Fibroblast of peridontal ligament (primary cell): ENCODE measurements at regions not wholly inside any gene's neighbourhood (a gene's known extent, or its start where the extent isn't known, plus 50 kb on each side); places are given as distances from the start of the nearest gene placed in this dataset.
"Not testable (repeated sequence)": the region's sequence is repeated elsewhere in the genome, so short reads cannot be mapped to it uniquely, and the experiment has no call there.

Experiments used
- DNase-seq: peaks from one replicate; pipeline ENCODE4 v3.0.0-alpha.2; 2010; ENCODE audit errors: extremely low read depth

DNA sequence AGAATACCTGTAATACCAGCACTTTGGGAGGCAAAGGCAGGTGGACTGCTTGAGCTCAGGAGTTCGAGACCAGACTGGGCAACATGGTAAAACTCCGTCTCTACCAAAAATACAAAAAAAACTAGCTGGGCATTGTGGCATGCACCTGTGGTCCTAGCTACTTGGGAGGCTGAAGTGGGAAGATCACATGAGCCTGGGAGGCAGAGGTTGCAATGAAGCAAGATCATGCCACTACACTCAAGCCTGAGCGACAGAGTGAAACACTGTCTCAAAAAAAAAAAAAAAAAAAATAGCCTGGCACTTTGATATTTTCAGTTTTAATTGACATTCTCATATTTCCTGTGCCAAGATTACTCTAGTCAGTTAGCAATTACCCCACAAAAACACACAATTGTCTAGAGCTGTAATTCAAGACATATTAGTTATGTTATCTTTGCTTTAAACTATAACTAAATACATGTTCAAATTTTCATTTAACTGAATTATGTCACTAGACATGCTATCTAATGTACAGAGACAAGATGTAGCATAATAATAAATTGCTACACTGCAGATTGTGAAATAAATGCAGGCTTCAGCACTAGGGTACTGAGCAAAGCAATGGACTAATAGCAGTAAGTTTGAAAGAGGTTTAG is 378.2 kb upstream of the GRAMD2B start:
- no peak for DNase-seq

DNA sequence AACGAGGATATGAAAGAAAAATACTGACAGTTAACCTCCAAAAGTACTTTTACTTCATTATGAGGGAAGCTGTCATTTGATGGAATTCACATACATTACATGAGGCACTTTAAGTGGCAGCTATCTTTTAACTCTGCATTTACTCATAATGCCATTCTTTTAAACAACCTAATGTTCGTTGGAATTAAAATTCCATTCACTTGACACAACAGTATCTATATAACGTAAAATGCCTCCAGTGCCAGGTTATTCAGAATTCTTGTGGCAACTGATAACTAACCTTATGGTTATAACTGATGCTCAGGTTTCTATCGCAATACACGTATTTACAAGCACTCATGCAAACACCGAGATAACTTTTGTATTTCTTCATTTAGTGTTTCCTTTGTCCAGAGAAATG is 376.9 kb upstream of the GRAMD2B start:
- DNase-seq = no peak

DNA sequence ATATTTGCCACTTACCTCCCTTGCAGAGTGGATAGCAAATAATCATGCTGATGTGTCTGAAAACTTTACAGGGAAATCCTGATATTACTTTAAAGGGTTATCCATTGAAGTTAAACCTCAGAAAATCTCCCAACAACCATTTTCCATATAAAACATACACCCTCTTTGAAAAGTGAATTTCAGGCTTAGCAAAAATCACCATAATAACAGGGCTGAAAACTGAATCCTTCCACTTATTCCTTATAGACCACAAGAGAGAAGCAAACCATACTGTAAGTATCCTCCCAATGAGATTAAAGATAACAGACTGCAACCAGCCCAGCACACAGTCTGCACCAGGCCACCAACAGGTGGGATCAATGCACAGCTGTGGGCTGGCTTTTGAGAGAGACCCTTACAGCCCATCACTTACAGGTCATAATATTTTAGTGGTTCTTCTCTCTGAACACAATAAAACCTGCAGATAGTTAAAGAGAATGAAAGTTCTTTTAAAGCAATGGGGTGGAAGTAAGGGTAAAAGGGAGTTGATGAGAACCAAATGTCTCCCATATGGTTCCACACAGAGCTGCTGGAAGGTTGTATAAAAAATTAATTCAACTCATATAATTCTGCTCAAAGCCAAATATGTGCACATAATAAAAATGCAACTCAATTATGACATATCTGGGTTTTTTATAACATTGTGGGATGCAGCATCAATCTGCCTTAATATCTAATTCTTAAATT is 376.2 kb upstream of the GRAMD2B start:
- DNase-seq = peak; percentile 18

DNA sequence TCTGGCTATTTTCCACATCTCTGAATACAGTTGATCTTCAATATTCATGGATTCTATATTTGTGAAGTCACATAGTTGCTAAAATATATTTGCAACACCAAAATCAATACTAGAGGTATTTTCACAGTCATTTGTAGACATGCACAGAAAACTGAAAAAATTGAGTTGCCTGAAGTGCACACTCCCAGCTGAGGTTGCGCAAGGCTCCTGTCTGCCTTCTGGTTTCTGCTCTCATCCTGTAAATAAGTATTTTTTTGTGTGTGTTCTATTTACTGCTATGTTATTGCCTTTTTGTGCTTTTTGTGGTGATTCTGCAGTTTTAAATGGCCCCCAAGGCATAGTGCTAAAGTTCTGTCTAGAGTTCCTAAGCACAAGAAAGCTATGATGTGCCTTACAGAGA is 371.1 kb upstream of the GRAMD2B start:
- no peak for DNase-seq

DNA sequence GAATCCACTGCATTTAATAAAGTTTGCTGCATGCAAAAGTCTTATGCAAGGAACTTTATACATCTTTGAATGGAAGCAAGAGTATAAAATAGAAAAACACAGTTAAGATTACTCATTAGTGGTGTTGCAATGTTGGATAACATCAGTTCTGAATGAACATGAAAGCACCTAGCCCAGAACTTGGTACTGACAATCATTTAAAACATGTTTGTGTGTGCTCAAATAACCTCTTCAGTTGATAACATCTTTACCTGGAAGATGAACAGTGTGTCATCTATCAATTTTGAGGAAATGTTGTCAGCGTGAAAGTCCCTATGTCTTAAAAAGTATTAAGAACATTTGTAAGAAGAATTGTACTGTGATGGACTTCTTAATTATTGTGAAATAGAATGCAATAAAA is 370.4 kb upstream of the GRAMD2B start:
- no peak for DNase-seq

DNA sequence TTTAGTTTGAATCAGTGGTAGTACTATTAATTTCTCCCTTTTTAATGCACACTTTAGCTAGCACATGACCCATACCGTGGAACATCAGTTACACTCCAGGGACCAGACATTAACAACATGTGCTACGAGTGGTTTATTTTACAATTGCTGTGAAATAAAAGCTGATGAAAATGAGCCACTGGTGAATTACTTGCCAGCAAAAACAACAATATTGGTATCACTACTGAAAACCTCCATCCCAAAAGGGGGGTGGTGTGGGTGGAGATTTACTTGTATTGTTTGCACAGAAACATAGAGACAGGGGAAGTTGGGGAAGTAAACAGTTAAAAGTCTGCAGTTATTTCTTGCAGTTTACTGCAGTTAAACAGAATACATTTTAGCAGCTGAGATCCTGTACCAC is 369.6 kb upstream of the GRAMD2B start:
- no peak for DNase-seq

DNA sequence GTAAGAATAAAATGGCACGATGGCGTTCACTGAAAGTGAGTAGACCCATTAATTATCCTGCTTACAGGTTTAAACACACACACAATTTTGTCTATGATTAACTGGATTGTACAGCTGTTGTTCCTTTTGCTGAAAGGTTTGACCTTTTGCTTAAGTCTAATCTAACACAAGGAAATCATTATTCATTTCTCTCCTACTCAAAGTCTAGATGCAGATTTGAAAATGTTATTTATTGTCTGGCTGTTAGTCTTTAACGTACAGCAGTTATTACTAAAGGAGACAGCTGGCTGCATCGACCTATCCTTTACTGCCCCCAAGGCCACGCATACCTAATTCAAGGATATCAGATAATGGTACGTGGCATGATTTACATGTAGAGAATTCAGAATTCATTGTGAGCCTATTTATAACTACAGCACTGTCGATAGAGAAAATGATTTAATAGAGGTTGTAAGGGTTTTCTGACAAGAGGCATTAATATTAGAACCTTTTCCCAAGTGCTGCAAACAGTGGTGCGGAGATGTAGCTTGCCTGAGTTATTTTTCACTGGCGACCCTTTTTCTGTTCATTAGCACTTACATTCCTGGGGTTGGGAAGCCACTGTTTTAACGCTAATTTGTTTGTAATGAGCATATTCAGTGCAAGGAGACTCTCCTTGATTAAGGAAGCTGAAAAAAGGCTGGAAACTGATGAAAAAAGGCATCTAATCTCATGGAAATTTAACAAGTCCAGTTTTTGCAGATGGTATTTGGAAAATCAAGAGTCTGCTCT is 368.4 kb upstream of the GRAMD2B start:
- DNase-seq = no peak

DNA sequence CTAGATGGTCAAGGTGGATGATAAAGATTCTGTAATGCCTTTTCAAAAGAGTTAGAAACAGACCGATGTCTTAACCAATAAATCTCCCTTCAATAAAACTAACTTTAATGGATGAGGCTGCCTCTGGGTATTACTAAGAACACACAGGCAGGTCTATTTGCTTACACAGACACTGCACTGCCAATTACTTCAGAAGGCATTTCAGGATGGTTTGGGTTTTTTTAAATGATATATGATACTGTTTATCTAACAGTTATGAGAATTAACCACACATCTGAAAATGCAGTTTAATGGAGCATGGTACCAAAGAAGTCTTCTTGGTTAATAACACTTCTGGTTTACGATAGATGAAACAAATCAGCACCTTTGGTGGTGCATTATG is 367.9 kb upstream of the GRAMD2B start:
- DNase-seq = no peak

DNA sequence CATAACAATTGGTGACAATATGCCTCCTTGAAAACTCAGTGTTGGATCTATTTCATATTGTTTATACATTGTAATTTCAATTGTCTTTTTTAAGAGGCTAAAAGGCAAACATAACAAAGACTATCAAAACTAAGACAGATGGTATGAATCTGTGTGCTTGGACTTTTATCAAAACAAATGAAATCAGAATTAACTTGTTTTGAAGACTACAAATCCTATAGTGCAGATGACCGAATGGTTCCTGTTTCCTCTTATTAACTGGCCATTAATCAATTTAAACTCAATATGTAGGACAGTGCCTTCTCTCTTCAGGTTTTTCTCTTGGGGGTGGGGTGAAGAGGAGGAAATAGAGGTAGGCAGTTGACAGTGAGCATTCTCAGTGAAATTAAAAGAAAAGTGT is 366.9 kb upstream of the GRAMD2B start:
- peak; percentile 14 for DNase-seq

DNA sequence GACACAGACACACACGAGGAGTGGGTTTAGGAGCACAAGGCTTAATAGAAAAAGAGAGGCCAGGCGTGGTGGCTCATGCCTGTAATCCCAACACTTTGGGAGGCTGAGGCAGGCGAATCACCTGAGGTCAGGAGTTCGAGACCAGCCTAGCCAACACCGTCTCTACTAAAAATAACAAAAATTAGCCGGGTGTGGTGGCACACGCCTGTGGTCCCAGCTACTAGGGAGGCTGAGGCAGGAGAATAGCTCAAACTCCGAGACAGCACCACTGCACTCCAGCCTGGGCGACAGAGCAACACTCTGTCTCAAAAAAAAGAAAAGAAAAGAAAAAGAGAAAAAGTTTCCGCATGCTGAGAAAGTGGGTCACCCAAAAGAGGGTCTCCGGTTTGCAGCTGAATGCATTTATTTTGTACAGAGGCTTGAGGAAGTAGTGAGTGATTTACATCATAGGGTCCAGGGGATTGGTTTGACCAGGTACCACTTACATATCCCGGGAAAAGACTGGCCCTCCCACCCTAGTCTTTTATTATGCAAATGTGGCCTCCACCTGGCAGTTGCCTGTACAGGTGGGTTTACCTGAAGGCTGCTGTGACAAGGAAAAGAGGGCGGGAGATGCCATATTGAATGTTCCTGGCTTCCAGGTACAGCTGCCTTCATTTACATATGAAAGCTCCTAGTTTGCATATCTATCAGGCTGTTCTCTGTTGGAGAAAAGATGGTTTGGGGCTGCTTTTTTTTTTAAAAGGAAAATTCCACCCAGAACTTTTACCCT is 366.2 kb upstream of the GRAMD2B start:
- no peak for DNase-seq

DNA sequence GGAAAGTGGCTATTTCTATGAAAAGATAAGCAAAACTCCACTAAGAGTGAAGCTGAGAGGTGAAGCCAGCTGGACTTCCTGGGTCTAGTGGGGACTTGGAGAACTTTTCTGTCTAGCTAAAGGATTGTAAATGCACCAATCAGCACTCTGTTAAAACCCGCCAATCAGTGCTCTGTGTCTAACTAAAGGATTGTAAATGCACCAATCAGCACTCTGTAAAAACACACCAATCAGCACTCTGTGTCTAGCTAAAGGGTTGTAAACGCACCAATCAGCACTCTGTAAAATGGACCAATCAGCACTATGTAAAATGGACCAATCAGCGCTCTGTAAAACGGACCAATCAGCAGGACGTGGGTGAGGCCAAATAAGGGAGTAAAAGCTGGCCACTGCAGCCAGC is 364.8 kb upstream of the GRAMD2B start:
- not testable (repeated sequence) for DNase-seq

DNA sequence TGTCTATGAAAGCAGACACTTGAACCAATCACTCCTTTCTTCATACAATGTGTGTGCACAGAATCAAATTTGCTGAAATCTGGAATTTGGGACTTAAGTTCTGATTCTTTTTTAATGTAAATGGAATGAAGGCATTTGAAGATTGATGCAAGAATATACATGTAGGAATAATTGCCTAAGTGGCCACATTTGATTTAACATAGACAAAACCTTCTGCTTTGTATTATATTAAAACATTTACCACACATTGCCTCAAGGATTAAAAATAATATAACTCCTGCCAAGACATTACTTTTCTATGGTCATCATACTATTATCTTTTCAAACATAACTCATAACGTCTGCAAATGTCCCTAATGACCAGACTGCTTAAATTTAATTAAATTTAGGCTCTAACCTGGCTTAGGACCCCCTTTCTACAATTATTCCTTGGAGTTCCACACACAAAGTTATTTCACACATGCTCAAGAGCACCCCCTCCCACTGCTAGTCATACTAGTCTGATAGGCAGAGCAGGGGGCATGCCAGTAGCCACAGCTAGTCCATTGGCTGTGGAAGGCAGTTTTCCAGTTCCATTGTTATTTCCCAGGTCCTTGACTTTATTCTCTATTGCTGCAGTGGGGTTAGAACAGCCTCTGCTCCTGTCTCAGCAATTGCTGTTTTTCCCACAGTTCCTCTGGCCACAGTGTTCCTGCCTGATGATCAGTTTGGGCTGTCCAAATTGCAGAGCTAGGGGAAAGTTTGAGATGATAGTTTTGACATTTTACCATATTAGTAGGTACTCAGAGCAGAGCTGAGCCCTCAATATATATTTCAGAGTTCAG is 360.6 kb upstream of the GRAMD2B start:
- DNase-seq = peak; percentile 26

DNA sequence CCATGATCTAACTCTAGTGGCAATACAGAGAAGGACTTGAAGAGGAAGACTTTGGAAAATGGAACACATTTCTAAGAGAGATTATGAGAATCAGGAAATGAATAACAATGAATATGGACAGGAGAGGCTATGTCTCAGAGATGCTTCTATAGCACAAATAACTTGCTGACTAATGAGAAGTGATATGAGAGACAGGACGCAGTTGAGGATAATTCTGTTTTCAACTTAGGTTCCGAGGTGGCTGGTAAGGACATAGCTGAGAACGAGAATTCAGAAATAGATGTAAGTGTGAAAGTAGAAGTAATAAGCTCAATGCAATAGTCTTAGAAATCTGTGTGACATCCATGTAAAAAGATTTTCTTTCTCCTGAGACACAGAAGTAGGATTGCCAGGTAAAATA is 358.1 kb upstream of the GRAMD2B start:
- no peak for DNase-seq

DNA sequence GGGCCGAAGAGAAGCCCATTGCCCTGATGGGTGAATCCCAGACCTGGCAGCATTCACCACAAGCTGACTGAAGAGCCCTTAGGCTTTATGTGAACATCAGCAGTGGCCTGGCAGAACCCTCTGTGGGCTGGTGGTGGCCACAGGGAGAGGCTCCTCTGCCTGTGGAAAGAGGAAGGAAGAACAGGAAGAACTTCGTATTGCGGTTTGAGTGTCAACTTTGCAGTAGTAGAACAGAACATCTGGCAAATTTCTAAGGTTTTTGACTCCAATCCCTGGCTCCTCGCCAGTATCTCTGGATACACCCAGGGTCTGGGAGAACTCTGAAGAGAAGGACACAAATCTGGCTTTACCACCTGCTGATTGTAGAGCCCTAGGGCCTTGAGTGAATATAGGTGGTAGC is 356.4 kb upstream of the GRAMD2B start:
- no peak for DNase-seq

DNA sequence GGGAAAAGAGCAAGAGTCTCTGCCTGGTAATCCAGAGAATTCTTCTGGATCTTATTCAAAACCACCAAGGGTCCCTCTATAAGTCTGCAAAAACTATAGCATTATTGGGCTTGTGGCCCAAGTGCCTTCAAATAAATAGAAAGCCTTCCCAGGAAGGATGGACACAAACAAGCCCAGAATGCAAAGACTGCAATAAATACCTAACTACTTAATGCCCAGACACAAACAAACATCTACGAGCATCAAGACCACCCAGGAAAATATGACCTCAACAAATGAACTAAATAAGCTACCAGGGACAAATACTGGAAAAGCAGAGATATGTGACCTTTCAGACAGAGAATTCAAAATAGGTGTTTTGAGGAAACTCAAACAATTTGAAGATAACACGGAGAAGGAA is 355.8 kb upstream of the GRAMD2B start:
- no peak for DNase-seq

DNA sequence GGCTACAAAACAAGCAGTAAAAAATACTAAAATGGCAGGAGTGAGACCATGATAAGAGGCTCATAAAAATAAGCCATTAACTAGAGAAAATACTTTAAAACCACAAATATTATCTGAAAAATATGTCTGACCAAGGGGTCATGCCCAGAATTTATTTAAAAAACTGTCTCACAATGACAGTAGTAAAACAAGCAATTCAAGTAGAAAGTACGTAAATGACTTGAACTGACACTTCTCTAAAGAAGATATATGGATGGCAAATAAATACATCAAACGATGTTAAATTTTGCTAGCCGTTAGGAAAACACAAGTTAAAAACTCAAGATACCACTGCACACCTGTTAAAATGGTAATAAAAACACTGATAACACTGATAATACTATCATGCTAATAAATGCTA is 353.9 kb upstream of the GRAMD2B start:
- no peak for DNase-seq

DNA sequence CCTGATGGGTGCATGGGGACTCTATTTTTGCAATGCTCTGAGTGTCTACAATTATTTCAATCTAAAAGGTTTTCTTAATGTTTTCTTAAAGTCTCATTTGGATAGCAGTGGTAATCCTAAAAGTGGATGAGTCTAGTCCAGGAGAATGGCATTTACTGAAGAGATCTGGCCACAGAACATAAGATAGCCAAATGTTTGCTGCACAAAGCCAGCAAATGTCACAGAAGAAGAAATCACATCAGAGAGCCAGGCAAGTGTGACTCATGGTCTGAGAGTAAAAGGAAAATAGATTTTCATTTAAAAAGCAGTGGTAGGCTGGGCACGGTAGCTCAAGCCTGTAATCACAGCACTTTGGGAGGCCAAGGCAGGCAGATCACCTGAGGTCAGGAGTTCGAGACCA is 352.7 kb upstream of the GRAMD2B start:
- DNase-seq = peak; percentile 75

DNA sequence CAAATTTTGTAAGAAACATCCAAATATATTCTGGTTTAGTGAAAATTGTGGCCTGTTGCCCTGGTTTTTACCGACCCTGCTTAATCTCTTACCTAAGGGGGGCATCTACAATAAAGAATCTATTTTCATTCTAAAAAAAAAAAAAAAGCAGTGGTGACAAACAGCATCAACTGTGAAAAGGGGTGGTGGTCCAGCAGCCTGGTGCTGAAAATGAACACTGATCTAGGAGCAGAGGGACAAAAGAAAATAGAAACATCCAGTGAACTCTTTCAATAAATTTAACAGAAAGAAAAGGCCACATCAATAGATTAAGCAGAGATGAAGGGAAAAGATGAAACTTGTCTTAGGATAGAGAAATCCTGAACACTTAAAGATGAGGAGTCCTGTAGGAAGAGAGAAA is 348.7 kb upstream of the GRAMD2B start:
- DNase-seq = no peak

DNA sequence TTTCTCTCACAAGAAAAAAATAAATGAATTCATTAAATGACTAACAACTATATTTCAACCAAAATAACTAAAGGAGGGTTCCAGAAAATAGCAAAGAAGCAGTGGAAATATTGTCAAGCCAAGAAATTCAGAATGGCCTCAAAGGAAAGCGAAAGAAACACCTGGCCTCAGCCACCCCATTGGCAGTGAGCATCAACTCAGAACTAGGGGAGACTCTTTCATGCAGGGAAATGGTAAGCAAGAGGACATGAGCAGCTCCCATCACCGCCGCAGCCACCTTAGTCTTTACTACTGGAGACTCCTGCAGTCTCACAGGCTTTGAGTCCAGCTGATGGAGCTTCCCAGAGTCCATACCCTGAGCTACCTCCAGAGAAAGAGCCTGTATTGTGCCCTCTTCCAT is 343.9 kb upstream of the GRAMD2B start:
- no peak for DNase-seq

DNA sequence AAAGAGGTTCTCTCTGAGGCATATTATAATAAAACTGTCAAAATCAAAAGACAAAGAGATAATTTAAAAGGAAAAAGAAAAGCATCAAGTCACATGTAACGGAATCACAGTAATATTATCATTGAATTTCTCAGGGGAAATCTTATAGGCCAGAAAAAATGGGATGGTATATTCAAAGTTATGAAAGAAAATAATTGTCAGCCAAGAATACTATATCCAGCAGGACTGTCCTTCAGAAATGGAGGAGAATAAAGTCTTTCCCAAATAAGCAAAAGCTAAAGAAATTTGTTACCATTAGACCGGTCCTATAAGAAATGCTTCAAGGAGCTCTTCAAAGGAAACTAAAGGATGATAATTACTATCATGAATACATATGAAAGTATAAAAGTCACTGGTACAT is 342.0 kb upstream of the GRAMD2B start:
- no peak for DNase-seq

DNA sequence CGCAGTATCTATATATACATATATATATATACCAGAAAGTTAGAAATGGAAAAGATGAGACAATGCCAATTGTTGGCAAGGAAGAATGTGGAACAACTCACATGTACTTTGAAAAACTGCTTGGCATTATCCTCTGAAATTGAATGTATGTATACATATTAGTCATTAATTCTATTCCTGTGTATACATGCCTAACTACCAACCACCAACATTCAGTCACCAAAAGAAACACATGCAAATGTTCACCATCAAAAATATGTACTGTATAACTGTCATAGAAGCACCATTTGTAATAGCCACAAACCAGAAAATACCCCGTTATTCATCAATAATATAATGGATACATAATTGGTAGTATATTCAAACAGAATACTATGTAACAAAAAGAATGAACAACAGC is 330.2 kb upstream of the GRAMD2B start:
- DNase-seq = no peak

DNA sequence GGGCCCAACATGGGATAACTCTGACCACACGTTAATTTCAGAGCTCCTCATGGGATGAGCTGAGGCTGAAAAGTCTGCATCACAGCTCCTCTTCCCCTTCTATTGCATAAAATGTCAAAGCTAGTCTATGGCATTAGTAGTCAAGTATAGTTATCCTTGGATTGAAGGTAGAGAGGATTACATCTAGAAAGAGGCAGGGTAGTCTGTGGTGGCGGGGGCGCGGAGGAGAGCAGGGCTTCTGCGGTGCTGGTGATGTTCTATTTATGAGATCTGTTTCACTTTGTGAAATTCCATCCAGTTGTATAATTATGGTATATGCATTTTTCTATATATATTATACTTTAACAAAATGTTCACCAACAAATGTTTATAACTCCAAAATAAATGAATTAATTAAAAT is 329.5 kb upstream of the GRAMD2B start:
- no peak for DNase-seq
